Activated CD4-positive, alpha-beta T cell treated with anti-CD3 and anti-CD28 coated beads, Interleukin-2, amount 50 U/mL, for 1 hour (primary cell): ENCODE measurements at regions not wholly inside any gene's neighbourhood (a gene's known extent, or its start where the extent isn't known, plus 50 kb on each side); places are given as distances from the start of the nearest gene placed in this dataset.

Experiments used
- DNase-seq: peaks from one replicate; pipeline ENCODE4 v3.0.0-alpha.2; 2020

- DNase-seq, result no peak
Measured at GRCh38 chr17:77668518-77668917, 290.0 kb upstream of the TNRC6C start.

DNA sequence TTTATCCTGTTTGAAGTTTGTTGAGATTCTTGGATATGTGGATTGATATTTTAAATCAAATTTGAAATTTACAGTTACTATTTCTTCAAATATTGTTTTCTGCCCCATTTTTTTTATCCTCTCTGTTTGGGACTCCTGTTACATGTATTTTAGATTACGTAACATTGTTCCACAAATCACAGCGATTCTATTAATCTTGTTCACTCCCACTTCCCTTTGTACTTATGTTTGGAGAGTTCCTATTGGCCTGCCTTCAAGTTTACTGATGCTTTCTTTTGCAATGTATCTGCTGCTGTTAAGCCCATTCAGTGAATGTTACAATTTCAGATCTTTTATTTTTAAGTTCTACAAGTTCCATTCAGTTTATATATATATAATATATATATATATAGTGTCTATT is 288.3 kb upstream of the TNRC6C start:
- DNase-seq, result no peak

DNA sequence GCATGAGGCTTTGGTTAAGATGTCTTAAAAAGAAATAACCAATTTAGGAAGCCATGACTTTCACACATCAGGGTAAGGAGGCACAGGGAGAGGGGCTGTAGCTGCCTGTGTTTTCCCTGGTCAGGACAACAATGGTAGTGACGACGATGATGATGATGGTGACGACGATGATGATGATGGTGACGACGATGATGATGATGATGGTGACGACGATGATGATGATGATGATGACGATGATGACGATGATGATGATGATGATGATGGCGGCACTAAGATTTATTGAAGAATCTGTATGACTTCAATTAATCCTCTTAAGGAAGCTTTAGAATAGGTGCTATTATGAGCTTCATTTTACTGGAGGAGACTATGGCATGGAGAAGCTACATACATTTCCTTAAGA is 284.1 kb upstream of the TNRC6C start:
- DNase-seq, result no peak

- no peak for DNase-seq
Measured at GRCh38 chr17:77675411-77675810, 283.1 kb upstream of the TNRC6C start.

GRCh38 chr17:77675816-77676215 is 282.7 kb upstream of the TNRC6C start:
- DNase-seq, result no peak

DNA sequence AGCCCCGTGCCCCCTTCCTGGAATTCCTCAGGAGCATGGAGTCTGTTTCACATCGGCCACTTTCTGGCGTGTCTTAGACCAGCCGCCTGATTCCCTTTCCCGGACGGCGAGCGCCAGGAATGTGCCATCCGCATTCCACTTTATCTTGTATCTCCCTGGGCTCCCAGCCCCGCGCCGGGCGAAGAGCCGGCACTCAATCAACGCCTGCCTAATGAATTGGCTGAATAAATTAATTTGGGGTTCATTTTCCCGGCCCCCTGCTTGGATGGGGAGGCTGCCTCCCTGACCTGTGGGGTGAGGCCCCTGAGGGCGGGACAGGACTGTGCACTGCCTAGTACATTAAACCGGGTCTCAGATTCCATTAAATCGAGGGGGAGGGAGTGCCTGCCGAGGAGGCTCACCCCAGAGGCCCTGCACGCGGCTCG is 282.3 kb upstream of the TNRC6C start:
- DNase-seq, result no peak

DNA sequence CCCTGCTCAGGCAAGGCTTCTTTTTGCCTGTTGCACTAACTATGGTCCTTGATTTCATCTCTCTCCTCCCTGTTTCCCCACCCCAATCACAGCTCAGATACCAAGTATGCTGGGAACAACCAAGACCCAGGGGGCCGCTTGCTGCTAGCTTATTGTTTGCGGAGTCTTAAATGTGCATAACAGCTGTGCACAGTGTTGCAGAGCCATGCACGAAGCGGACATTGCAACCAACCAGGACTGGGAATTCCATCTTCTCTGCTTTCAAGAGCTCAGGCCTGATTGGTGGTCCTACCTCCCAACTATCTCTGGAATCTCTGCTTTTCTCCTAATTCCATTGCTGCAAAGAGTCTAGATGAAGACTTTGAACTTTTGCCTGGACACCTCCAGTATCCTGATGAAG is 281.3 kb upstream of the TNRC6C start:
- no peak for DNase-seq

DNA sequence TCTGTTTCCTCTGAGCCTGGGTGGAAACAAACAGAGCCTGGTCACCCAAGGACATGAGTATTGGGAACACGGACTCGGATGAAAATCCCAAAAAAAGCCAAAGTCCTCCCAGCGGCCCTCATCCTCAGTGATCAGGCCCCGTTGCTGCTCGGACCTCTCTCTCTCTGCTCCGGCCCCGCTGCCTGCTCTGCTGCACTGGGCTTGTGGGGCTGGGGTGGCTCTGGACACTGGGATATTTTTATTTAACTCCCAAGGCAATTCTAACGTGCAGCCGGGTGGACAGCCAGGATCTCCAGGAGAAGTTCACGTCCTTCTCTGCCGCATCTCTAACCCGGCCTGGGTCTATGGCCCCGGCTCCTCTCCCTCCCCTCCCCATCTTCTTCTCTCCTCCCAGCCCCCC is 280.9 kb upstream of the TNRC6C start:
- DNase-seq, result no peak

DNA sequence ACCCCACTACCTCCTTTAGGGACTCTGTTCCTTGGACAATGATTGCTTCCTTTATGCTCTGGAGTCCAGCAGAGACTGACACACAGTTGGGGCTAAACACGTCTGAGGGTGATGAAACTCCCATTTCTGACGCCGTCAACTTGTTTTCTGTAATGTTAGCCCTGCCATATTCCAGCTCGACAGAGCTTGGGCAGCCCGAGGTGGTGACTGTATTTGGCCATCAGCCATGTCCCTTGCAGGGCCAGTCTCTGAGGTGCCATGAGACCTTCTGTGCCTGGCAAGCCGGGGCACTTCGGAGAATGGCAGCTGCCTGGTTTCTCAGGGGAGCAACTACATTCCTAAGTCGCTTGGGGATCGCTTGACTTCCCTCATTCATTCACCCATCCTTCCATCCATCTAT is 278.9 kb upstream of the TNRC6C start:
- DNase-seq, result no peak

DNA sequence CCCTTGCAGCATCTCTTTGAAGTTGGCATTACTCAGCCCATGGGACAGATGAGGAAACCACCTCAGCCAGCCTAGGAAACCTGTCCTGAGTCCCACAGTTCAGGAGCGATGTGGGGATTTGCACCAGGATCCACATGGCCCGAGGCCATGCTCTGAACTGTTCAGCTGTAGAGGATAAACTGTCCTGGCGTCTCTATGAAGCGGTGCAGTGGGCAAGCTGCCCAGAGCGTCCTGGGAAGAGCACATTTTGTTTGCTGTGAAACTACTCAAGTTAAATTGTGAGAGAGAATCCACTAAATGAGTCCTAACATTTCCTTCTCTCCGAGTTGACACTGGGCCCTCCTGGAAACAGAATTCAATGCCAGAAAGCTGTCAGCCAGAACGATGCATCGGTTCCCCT is 276.6 kb upstream of the TNRC6C start:
- DNase-seq, result no peak

DNA sequence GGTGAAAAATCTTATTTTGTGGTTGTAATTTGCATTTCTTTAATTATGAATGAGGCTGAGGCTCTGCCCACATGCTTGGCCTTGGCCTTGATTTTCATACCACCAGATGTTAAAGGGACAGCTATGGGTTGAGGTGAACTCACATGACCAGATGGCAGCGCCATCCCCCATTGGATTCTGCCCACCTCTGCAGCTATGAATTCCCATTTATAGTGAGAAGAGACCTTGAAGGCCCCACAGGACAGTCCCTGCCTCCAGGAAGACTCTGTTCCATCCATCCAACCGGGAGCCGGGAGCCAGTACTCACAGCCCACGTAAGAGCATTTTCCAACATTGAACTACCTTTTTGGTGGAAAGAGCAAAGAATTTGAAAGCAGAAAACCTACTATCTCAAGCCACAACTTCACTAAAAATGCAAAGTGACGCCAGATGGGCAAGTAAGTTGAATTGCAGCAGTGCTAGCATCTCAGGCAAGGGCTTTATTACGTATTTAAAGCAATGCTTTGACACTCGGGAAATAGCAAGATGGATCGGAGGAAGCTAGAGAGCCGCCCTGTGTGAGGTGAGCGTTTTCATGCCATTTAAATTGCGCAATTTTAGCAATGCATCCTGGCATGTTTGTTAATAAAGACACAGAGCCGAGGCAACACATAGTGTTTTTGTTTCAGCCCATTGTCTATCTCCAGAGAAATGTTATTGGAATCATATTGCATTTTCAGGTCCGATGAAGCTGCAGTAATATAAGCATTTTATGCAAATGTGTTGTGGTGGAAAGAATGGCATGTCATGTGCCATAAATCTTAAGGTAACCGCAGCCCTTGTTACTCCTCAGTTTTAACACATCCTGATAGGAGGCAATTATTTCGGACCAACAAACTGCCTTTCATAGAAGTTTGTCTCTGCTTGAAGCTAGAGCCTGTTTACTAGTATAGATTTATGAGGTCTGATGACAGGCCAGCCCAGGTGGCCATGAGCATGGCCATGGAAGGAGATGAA is 273.4 kb upstream of the TNRC6C start:
- DNase-seq, result no peak

DNA sequence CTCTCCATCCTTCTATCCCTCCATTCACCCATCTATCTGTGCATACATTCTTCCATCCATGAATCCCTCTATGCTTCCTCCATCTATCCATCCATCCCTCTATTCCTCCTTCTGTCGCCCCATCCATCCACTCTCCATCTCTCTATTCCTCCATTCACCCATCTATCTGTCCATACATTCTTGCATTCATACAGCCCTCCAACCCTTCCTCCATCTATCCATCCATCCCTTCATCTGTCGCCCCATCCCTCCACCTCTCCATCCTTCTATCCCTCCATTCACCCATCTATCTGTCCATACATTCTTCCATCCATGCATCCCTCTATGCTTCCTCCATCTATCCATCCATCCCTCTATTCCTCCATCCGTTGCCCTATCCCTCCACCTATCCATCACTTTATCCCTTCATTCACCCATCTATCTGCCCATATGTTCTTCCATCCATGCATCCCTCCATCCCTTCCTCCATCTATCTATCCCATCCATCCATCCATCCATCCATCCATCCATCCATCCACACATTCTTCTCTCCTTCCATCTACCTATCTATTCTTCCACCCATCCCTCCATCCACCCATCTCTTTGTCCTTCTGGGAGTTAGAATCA is 272.5 kb upstream of the TNRC6C start:
- no peak for DNase-seq

DNA sequence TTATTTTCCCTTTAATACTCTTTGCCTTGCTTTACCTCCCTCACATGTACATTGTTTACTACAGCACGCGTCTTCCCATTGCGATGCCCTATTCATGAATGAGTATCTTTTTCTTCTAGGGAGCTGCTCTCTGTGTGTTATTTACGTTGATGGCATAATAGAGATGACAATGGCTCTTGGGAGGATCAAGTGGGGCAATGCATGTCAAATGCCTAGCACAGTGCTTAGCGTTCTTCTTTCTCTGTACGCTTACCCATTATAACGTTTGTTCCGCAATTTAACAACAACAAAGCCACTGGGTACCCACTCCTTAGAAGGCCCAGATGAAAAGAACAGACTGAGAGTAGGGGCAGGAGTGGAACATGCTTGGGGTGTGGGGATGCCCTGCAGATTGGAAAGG is 271.6 kb upstream of the TNRC6C start:
- DNase-seq, result no peak

DNA sequence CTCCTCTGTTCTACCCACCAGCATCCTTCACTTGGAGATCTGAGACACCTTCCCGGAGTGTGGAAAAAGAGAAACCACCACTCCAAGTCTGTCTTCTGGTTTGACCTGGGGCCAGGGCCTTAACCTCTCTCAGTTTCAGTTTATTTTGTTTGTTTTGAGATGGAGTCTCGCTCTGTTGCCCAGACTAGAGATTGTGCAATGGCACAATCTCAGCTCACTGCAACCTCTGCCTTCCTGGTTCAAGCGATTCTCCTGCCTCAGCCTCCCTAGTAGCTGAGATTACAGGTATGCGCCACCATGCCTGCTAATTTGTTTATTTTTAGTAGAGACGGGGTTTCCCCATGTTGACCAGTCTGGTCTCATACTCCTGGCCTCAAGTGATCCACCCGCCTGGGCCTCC is 271.1 kb upstream of the TNRC6C start:
- no peak for DNase-seq

- no peak for DNase-seq
Measured at GRCh38 chr17:77687921-77688320, 270.6 kb upstream of the TNRC6C start.

- no peak for DNase-seq
Measured at GRCh38 chr17:77688369-77688768, 270.1 kb upstream of the TNRC6C start.

- DNase-seq, result no peak
Measured at GRCh38 chr17:77690271-77691161, 268.0 kb upstream of the TNRC6C start.

DNA sequence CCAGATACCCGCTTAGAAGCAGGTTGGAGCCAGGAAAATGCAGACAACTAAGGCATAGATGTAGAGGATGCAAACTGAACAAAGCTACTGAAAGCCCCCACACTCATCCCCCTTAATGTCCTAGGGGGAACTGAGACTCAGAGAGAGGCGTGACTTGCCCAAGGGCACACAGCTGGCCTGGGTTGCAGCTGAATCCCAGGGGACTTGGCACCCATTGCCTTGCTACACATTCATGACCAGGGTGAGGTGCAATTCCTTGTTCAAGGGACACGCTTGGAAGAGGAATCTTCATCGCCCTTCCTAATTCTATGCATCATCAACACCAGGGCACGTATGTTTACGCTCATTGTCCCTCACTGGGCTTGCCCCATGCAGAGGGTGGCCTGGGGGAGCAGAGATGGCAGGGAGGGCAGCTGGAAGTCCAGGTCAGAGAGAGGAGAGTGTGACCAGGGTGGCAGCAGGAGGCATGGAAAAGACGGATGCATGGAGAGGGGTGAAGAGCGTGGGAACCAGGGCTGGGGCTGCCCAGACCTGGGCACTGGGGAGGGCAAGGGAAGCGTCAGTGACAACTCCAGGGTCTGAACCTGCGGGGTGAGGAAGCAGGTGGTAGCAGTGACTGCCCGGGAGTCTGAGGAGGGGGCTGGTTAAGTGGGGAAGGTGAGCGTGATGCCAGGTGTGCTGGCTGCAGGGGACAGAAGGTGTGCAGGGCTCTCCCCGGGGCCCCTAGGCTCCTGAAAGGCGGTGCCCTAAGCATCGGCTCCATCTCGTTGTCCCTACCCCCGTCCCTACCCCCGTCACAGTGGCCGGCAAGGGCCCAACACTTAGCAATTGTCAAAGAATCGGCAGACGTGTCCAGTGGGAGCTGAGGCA is 267.1 kb upstream of the TNRC6C start:
- DNase-seq, result no peak

GRCh38 chr17:77692571-77693161 is 265.8 kb upstream of the TNRC6C start:
- DNase-seq, result no peak

- DNase-seq, result no peak
Measured at GRCh38 chr17:77693301-77693700, 265.2 kb upstream of the TNRC6C start.

- DNase-seq, result no peak
Measured at GRCh38 chr17:77693776-77694175, 264.7 kb upstream of the TNRC6C start.
